HG03439 (cell line): ENCODE measurements at regions not wholly inside any gene's neighbourhood (a gene's known extent, or its start where the extent isn't known, plus 50 kb on each side); places are given as distances from the start of the nearest gene placed in this dataset.

Experiments used
- ATAC-seq: cut with Tn5 transposase; IDR thresholded peaks from one replicate; pipeline ENCODE4 v1.9.1; 2021; ENCODE audit warnings: mild to moderate bottlenecking, moderate library complexity; ENCODE audit not compliant: unreplicated experiment

DNA sequence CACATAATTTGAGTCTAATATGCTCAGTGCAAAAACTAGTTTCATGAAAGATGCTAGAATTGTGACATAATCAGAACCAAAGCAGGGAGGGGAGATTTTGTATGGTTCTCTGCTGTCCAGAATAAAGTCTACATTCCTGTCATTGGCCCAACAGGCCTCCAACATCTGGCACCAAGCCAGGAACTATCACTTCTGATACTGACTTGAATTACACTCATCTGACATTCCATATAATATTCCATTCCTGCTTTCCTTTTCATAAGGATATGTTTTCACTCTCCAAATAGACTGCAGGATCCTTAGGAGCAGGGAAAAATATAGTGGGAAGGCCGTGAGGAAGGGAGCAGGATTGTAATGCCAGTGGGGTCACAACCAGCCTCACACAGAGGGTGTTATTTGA, 84.6 kb upstream of the BTN3A2 start:
- no peak for ATAC-seq

- ATAC-seq: no peak
These were observed 80.4 kb upstream of the BTN3A2 start for GRCh38 chr6:26284537-26285142.

GRCh38 chr6:26285143-26286134, 79.6 kb upstream of the BTN3A2 start:
- ATAC-seq: peak; percentile 75

DNA sequence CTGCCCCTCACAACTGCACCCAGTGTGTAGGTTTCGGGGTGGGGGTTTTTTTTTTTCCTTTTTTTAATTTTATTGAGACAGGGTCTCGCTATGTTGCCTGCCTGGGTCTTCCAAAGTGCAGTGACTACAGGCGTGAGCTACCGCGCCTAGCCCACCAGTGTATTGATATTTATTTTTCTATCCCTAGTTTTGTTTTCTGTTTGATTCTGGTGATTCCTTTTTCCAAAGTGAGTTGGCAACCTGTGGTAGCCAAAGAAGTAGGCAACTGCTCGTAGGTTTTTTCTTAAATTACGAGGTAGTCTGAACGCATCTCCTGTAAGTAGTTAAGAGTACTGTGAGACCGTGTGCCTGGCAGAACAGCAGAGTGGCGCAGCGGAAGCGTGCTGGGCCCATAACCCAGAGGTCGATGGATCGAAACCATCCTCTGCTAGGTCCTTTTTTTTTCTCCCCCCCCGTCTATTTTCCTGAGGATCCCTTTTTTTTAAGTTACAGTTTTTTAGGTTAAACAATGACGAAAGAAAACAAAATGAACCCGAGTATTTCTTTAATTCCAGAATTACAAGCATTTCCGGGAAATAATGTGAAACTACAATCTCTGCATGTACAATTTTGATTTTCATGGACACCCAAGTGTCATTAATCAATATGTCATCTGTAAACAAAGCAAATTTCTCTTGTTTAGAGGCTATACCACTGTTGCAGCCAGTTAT, 78.7 kb upstream of the BTN3A2 start:
- ATAC-seq: peak; percentile 26

DNA sequence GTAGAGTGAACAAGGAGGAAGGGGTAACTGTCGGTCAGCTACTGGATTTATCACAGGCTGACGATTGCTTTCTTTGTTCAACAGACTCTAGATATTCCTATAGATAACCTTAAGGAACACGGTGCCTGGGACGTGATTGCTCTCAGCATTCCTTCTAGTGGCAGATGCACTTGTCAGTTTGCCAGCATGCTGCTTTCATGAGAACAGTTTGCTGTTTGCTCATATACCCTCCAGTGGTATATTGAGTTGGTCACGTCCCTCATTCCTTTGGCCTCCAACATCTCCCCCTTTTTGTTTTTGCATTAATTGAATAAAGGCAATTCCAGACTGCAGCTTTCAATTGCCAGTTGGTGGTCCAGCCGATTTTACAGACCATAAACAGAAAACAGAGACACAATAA, 76.8 kb upstream of the BTN3A2 start:
- ATAC-seq: no peak

DNA sequence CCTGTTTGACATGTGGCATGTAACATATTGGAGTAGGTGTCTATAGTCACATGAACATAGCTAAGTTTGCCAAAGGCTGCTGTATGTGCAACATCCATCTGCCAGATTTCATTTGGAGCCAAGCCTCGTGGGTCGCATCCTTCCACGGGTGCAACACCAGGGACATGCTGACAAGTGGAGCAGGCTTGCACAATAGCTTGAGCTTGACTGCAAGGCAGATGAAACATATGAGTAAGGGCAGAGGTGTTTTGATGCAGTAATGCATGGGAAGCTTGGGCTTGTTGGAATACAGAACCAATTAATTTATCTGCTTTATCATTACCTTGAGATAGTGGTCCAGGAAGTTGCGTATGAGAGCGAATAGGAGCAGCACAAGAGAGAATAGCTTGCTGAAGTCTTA, 74.1 kb upstream of the BTN3A2 start:
- ATAC-seq: no peak

DNA sequence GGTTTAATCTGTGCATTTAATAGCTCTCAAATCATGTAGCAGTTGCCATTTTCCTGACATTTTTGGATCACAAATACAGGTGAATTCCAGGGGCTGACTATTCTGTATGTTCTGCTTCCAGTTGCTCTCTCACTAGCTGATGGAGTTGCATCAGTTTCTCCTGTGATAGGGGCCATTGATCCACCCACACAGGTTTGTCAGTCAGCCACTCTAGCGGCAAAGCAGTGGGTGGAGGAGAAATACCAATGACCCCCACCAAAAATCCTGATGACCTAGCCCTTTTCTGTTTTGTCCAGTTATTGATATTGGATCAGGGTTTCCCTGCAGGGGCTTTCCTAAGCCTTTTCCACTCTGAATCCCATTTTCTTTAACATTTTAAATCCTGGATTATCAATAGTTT, 72.3 kb upstream of the BTN3A2 start:
- no peak for ATAC-seq

DNA sequence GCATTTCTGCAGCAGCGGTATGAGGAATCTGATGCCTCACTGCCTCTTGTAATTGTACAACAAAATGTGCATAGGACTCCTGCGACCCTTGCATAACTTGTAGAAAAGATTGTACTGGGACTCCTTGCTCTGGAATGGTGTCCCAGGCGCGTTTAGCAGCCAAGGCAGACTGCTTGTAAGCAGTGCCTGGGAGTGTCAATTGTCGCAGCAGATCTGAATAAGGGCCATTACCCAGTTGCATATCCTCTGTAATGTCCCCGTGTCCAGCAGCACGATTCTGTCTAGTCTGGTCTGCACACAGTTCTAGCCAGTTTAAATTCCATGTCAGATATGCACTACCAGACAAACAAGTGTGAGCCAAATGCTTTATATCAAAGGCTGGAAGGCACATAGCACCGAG, 70.7 kb upstream of the BTN3A2 start:
- no peak for ATAC-seq

GRCh38 chr6:26295691-26296555, 69.1 kb upstream of the BTN3A2 start:
- no peak for ATAC-seq

DNA sequence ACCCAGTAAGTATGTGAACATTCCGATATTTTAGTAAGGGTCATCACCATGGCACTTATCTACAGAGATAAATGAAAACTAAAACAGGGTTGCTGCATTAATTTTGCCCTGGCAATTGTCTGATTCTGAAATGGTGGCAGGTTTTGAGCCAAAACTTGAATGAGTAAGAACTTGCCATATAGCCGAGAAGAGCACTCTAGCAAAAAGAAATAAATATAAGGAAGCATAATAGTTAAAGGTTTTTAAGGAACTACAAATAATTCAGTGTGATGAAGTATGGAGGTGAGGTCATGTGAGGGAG, 68.5 kb upstream of the BTN3A2 start:
- no peak for ATAC-seq

- ATAC-seq: no peak
These were observed 67.9 kb upstream of the BTN3A2 start for GRCh38 chr6:26296857-26297648.

DNA sequence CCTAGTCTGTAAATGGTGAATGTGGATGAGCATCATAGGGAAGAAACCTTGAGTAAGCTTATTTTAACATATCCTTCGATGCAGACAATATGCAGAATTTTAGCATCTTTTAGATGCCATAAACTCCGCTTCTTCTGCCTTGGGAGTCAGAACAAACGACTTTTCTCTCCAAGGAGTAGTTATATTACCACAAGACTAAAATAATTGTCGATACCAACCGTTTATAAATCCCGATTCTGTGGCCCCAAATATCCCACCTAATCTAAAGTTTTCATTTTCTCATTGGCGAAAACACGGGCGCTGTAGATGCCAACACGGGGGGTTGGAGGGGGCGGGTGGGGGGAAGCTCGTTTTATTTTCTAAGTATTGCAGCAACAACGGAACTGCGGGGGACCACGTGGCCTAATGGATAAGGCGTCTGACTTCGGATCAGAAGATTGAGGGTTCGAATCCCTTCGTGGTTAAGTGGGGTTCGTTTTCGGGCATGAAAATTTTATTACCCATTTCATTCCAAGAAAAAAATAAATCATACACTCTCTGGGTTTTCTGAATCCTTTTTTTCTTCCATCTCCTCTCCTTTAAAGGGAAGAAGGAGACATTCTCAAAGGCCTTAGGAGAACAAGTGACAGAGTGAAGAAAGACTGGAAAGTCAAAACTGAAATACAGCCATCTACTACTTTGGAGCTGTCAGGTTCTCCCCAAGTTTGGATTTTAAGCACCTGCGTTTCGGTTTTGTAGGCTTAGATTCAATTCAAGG, 65.5 kb upstream of the BTN3A2 start:
- no peak for ATAC-seq

- ATAC-seq: no peak
These were observed 65.0 kb upstream of the BTN3A2 start for GRCh38 chr6:26300043-26300331.

- no peak for ATAC-seq
These were observed 64.6 kb upstream of the BTN3A2 start for GRCh38 chr6:26300359-26300758.

- ATAC-seq: no peak
These were observed 64.2 kb upstream of the BTN3A2 start for GRCh38 chr6:26300828-26301227.

GRCh38 chr6:26301638-26302037, 63.4 kb upstream of the BTN3A2 start:
- ATAC-seq: no peak

- no peak for ATAC-seq
These were observed 61.9 kb upstream of the BTN3A2 start for GRCh38 chr6:26302941-26303559.

- no peak for ATAC-seq
These were observed 60.7 kb upstream of the BTN3A2 start for GRCh38 chr6:26304213-26304796.
